ENCODE measurements at regions not wholly inside any gene's neighbourhood (a gene's known extent, or its start where the extent isn't known, plus 50 kb on each side); places are given as distances from the start of the nearest gene placed in this dataset.
A peak's percentile ranks its signal among the peaks of the same experiment; 100 is the strongest.

- Histone ChIP-seq H3K27ac (peak overlapping the region; percentile 30), H3K4me3 (ENCODE audit: low read depth, low read length) (peak overlapping the region; percentile 6; the same call in 1 of the 2 replicates), H3K27me3 (ENCODE audit: insufficient read depth, low read depth, severe bottlenecking) (no peaks in the 10 kb centered on the region), H3K36me3 (no peaks in the 10 kb centered on the region), H3K9me3 (ENCODE audit: severe bottlenecking) (no peaks in the 10 kb centered on the region)
- peak; percentile 59 for DNase-seq
- TF ChIP-seq, protein P1, sequence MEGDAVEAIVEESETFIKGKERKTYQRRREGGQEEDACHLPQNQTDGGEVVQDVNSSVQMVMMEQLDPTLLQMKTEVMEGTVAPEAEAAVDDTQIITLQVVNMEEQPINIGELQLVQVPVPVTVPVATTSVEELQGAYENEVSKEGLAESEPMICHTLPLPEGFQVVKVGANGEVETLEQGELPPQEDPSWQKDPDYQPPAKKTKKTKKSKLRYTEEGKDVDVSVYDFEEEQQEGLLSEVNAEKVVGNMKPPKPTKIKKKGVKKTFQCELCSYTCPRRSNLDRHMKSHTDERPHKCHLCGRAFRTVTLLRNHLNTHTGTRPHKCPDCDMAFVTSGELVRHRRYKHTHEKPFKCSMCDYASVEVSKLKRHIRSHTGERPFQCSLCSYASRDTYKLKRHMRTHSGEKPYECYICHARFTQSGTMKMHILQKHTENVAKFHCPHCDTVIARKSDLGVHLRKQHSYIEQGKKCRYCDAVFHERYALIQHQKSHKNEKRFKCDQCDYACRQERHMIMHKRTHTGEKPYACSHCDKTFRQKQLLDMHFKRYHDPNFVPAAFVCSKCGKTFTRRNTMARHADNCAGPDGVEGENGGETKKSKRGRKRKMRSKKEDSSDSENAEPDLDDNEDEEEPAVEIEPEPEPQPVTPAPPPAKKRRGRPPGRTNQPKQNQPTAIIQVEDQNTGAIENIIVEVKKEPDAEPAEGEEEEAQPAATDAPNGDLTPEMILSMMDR (IDR thresholded peaks at IDR 0.05; ENCODE audit: low read depth, low read length), result no peak
These were observed 496.7 kb downstream of the SPRY1 start for GRCh38 chr4:123893011-123893981.

DNA sequence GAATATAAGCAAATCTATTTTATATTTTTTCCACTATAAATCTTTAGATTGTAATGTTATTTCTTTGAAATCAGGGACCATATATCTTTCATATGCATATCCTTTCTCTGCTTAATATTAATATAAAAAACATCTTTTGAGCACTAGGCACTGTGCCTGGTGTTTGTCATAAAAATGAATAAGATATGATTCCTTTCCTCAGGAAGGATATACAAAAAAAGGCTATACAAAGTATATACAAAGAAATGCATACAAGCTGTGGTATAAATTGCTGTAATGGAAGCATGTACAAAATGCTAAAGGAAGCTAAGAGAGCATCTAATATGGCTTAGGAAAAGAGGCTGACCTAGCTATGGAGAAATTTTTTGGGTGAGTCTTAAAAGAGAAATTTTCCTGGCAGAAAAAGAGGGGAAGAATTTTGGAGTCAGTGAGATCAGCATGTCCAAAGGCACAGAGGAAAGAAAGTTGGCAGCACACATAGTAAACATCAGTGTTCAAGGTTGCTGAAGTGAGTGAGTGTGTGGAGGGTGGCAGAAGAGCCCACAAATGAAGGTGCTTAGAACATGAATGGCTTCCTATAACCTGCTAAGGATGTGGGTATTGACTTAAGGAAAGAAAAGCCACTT, 500.0 kb downstream of the SPRY1 start:
- H3K9me3 ChIP-seq (ENCODE audit: severe bottlenecking), result no peaks in the 10 kb centered on the region
- TF ChIP-seq, protein P1 (IDR thresholded peaks at IDR 0.05; ENCODE audit: low read depth, low read length), result no peak
- DNase-seq, result no peak
- H3K27ac ChIP-seq, result no peak overlapping the region
- H3K27me3 ChIP-seq (ENCODE audit: insufficient read depth, low read depth, severe bottlenecking), result no peaks in the 10 kb centered on the region
- H3K36me3 ChIP-seq, result no peaks in the 10 kb centered on the region
- no peak overlapping the region for H3K4me3 ChIP-seq (ENCODE audit: low read depth, low read length)

GRCh38 chr4:123898946-123899666, 502.5 kb downstream of the SPRY1 start:
- Histone ChIP-seq H3K9me3 (ENCODE audit: severe bottlenecking) (no peaks in the 10 kb centered on the region), H3K27me3 (ENCODE audit: insufficient read depth, low read depth, severe bottlenecking) (no peaks in the 10 kb centered on the region), H3K36me3 (no peaks in the 10 kb centered on the region), H3K4me3 (ENCODE audit: low read depth, low read length) (no peak overlapping the region), H3K27ac (no peak overlapping the region)
- DNase-seq, result no peak
- TF ChIP-seq, protein P1 (IDR thresholded peaks at IDR 0.05; ENCODE audit: low read depth, low read length), result no peak

DNA sequence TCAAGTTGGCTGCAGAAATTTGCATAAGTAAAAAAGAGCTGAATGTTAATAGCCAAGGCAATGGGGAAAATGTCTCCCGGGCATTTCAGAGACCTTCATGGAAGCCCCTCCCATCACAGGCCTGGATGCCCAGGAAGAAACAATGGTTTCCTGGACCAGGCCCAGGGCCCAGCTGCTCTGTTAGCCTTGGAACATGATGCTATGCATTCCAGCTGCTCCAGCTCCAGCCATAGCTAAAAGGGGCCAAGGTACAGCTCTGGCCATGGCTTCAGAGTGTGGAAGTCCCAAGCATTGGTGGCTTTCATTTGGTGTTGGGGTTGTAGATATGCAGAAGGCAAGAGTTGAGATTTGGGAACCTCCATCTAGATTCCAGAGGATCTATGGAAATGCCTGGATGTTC, 508.3 kb downstream of the SPRY1 start:
- H3K4me3 ChIP-seq (ENCODE audit: low read depth, low read length), result no peak overlapping the region
- no peaks in the 10 kb centered on the region for H3K27me3 ChIP-seq (ENCODE audit: insufficient read depth, low read depth, severe bottlenecking)
- no peak overlapping the region for H3K27ac ChIP-seq
- TF ChIP-seq, protein P1 (IDR thresholded peaks at IDR 0.05; ENCODE audit: low read depth, low read length), result no peak
- H3K9me3 ChIP-seq (ENCODE audit: severe bottlenecking), result peaks cover 7% of the 10 kb centered on the region
- no peak for DNase-seq
- no peaks in the 10 kb centered on the region for H3K36me3 ChIP-seq

DNA sequence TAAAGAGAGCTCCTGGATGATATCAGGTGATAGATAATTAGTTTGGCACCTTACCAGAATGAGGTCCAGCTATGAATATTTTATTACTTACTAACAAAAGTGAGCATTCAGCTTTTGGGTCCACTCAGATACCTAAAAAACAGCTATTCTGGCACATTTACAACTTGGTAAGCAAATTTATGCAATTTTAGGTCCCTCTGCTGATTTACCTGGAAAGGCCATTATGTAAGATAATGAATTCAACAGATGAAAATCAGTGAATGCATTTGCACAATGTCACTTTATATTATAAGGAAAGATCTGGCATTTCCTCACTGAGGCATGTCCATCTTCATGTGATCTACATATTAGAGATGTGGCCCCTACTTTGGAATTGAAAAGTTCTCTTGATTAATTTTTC, 517.0 kb downstream of the SPRY1 start:
- Histone ChIP-seq H3K36me3 (no peaks in the 10 kb centered on the region), H3K27ac (no peak overlapping the region), H3K9me3 (ENCODE audit: severe bottlenecking) (no peaks in the 10 kb centered on the region), H3K4me3 (ENCODE audit: low read depth, low read length) (no peak overlapping the region), H3K27me3 (ENCODE audit: insufficient read depth, low read depth, severe bottlenecking) (no peaks in the 10 kb centered on the region)
- TF ChIP-seq, protein P1 (IDR thresholded peaks at IDR 0.05; ENCODE audit: low read depth, low read length), result no peak
- DNase-seq, result no peak
